Liver (tissue), 8 donors: ENCODE measurements at regions not wholly inside any gene's neighbourhood (a gene's known extent, or its start where the extent isn't known, plus 50 kb on each side); places are given as distances from the start of the nearest gene placed in this dataset.

Source experiments
- DNase-seq: peaks from one replicate; pipeline ENCODE4 v3.0.0-alpha.2; 2017; ENCODE audit warnings: low spot score
- H3K27ac ChIP-seq, 2 donors: one replicate each; pipeline ENCODE4 v1.7.0; 2013; ENCODE audit warnings: inconsistent platforms in 2 of 2, low read length in 2 of 2, control low read depth in 1 of 2, low read depth in 1 of 2, mild to moderate bottlenecking in 1 of 2
- H3K27me3 ChIP-seq, 4 donors: one replicate each; pipeline versions ENCODE4 v1.6.1 to v1.7.0; 2013; ENCODE audit warnings: low read length in 3 of 4, inconsistent platforms in 1 of 4, mild to moderate bottlenecking in 1 of 4, moderate library complexity in 1 of 4; ENCODE audit not compliant: control insufficient read depth in 4 of 4, insufficient read depth in 4 of 4
- H3K36me3 ChIP-seq, 4 donors: one replicate each; pipeline versions ENCODE4 v1.6.1 to v1.7.0; 2013; ENCODE audit warnings: low read length in 3 of 4, mild to moderate bottlenecking in 3 of 4, low read depth in 1 of 4, moderate library complexity in 1 of 4; ENCODE audit not compliant: control insufficient read depth in 4 of 4, insufficient read depth in 3 of 4
- H3K4me1 ChIP-seq, 4 donors: one replicate each; pipeline versions ENCODE4 v1.6.1 to v1.7.0; 2013; ENCODE audit warnings: low read length in 3 of 4, mild to moderate bottlenecking in 3 of 4, moderate library complexity in 1 of 4; ENCODE audit not compliant: control insufficient read depth in 4 of 4, insufficient read depth in 4 of 4
- H3K4me3 ChIP-seq, 3 donors: one replicate each; pipeline versions ENCODE4 v1.6.1 to v1.7.0; 2013; ENCODE audit warnings: low read length in 3 of 3, control low read depth in 1 of 3, low read depth in 1 of 3, mild to moderate bottlenecking in 1 of 3
- H3K9ac ChIP-seq, 2 donors: one replicate each; pipeline ENCODE4 v1.7.0; 2013; ENCODE audit warnings: low read length in 2 of 2, mild to moderate bottlenecking in 2 of 2, moderate library complexity in 2 of 2, control low read depth in 1 of 2, low read depth in 1 of 2
- H3K9me3 ChIP-seq, 4 donors: one replicate each; pipeline versions ENCODE4 v1.6.1 to v1.7.0; 2013; ENCODE audit warnings: low read length in 3 of 4; ENCODE audit not compliant: control insufficient read depth in 4 of 4
- ATF3 ChIP-seq: IDR thresholded peaks from 2 replicates; pipeline ENCODE4 v1.6.1; 2016; ENCODE audit warnings: antibody characterized with exemption
- CTCF ChIP-seq: fragments of 150-350 bp; IDR thresholded peaks from 2 replicates; pipeline ENCODE4 v1.5.1; 2017; ENCODE audit warnings: improper control_type of control experiment, low read depth, low read length; ENCODE audit not compliant: missing input control
- FOXA1 ChIP-seq: IDR thresholded peaks from 2 replicates; pipeline ENCODE4 v1.6.1; 2016; ENCODE audit warnings: antibody characterized with exemption
- FOXA2 ChIP-seq: IDR thresholded peaks from 2 replicates; pipeline ENCODE4 v1.6.1; 2016; ENCODE audit warnings: antibody characterized with exemption
- HNF4A ChIP-seq, 2 donors: conservative IDR thresholded peaks; 2 replicates each; pipeline ENCODE4 v1.6.1; 2016; ENCODE audit warnings: antibody characterized with exemption in 2 of 2, mild to moderate bottlenecking in 2 of 2
- NR2F2 ChIP-seq: IDR thresholded peaks from 2 replicates; pipeline ENCODE4 v1.6.1; 2016; ENCODE audit warnings: antibody characterized with exemption
- RAD21 ChIP-seq, 2 donors: IDR thresholded peaks; 2 replicates each; pipeline ENCODE4 v1.6.1; 2016; ENCODE audit warnings: antibody characterized with exemption in 2 of 2, mild to moderate bottlenecking in 2 of 2
- REST ChIP-seq: IDR thresholded peaks from 2 replicates; pipeline ENCODE4 v1.6.1; 2016; ENCODE audit warnings: antibody characterized with exemption, mild to moderate bottlenecking
- RXRA ChIP-seq, 2 donors: IDR thresholded peaks; 2 replicates each; pipeline ENCODE4 v1.6.1; 2017 to 2018; ENCODE audit warnings: antibody characterized with exemption in 2 of 2, mild to moderate bottlenecking in 1 of 2
- SP1 ChIP-seq: IDR thresholded peaks from 2 replicates; pipeline ENCODE4 v1.6.1; 2018; ENCODE audit warnings: antibody characterized with exemption, mild to moderate bottlenecking
- TAF1 ChIP-seq: conservative IDR thresholded peaks from 2 replicates; pipeline ENCODE4 v1.6.1; 2016; ENCODE audit warnings: antibody characterized with exemption, mild to moderate bottlenecking
- YY1 ChIP-seq: IDR thresholded peaks from 2 replicates; pipeline ENCODE4 v1.6.1; 2016; ENCODE audit warnings: antibody characterized with exemption, mild to moderate bottlenecking
- ZBTB33 ChIP-seq: IDR thresholded peaks from 2 replicates; pipeline ENCODE4 v1.6.1; 2016; ENCODE audit warnings: antibody characterized with exemption
- WGBS: extraction: QIAGEN DNeasy Blood & Tissue Kit; methylation state at CpG from one replicate; pipeline ENCODE4 v1.1.7; 2013; 5-methylcytosine and 5-hydroxymethylcytosine counted together
- donor health status: healthy.
- donor health status: healthy.
- donor health status: healthy.
- donor health status: healthy.
- donor health status: healthy.

- Histone ChIP-seq H3K9ac (no peak overlapping the region), H3K9me3 (no peaks in the 10 kb centered on the region), H3K27me3 (no peaks in the 10 kb centered on the region), H3K4me1 (peaks cover 0 to 10% (median 4%) of the 10 kb centered on the region in 4 donors), H3K4me3 (no peak overlapping the region), H3K36me3 (no peaks in the 10 kb centered on the region), H3K27ac (no peak overlapping the region)
- 89% methylated on average over 5 of the region's 5 CpGs for WGBS
- TF ChIP-seq NR2F2, result no peak
- TF ChIP-seq ZBTB33, result no peak
- no peak for TF ChIP-seq CTCF
- TF ChIP-seq FOXA1, result no peak
- no peak for TF ChIP-seq TAF1
- no peak for TF ChIP-seq RAD21 (IDR thresholded peaks at IDR 0.05)
- TF ChIP-seq FOXA2, result no peak
- no peak for TF ChIP-seq RXRA (IDR thresholded peaks at IDR 0.05)
- no peak for TF ChIP-seq YY1
- TF ChIP-seq SP1, result no peak
- TF ChIP-seq HNF4A (conservative IDR thresholded peaks at IDR 0.05), result no peak
- no peak for TF ChIP-seq REST
- DNase-seq, result no peak
These were observed 152.4 kb upstream of the FAR2 start for GRCh38 chr12:28996688-28997087.

GRCh38 chr12:28998662-28999120 lies 150.4 kb upstream of the FAR2 start:
- TF ChIP-seq SP1 (peak; percentile 13), TAF1 (no peak), ATF3 (no peak), HNF4A (conservative IDR thresholded peaks at IDR 0.05) (peak; percentile 54 to 62), RAD21 (IDR thresholded peaks at IDR 0.05) (peak; percentile 73 to 75), RXRA (IDR thresholded peaks at IDR 0.05) (peak; percentile 46 to 54), CTCF (peak; percentile 44)
- Histone ChIP-seq H3K9ac (no peak overlapping the region), H3K4me3 (no peak overlapping the region), H3K4me1 (peaks cover 0 to 10% (median 4%) of the 10 kb centered on the region in 4 donors), H3K27me3 (no peaks in the 10 kb centered on the region), H3K36me3 (no peaks in the 10 kb centered on the region), H3K9me3 (no peaks in the 10 kb centered on the region), H3K27ac (peak overlapping the region; percentile 13 to 21)
- 34% methylated on average over 4 of the region's 4 CpGs for WGBS
- DNase-seq, result no peak
